Left lung (tissue), 4 donors: ENCODE measurements at regions not wholly inside any gene's neighbourhood (a gene's known extent, or its start where the extent isn't known, plus 50 kb on each side); places are given as distances from the start of the nearest gene placed in this dataset.
"Not testable (repeated sequence)": the region's sequence is repeated elsewhere in the genome, so short reads cannot be mapped to it uniquely, and the experiment has no call there.

Source experiments
- ATAC-seq: fragments of 200-7000 bp; cut with Tn5 transposase; one replicate; pipeline ENCODE4 v1.9.1; 2020; ENCODE audit warnings: moderate library complexity
- DNase-seq, 4 donors: peaks; one replicate each; pipeline ENCODE4 v3.0.0-alpha.2; 2013 to 2020
- H3K27ac ChIP-seq, 2 donors: fragments of 200-600 bp; sonication (generic) in 1 of 2; one replicate each; pipeline versions ENCODE4 v1.5.0 to v1.8.0; 2020 to 2021
- H3K27me3 ChIP-seq, 2 donors: fragments of 200-600 bp; sonication (generic) in 1 of 2; one replicate each; pipeline versions ENCODE4 v1.5.0 to v1.8.0; 2020 to 2021
- H3K36me3 ChIP-seq, 2 donors: fragments of 200-600 bp; sonication (generic) in 1 of 2; one replicate each; pipeline versions ENCODE4 v1.5.0 to v1.8.0; 2020 to 2021
- H3K4me1 ChIP-seq, 2 donors: fragments of 200-600 bp; one replicate each; pipeline ENCODE4 v1.8.0; 2021
- H3K4me3 ChIP-seq, 2 donors: fragments of 200-600 bp; sonication (generic) in 1 of 2; one replicate each; pipeline versions ENCODE4 v1.5.0 to v1.8.0; 2020 to 2021; ENCODE audit warnings: mild to moderate bottlenecking in 1 of 2
- H3K9me3 ChIP-seq, 2 donors: fragments of 200-600 bp; sonication (generic) in 1 of 2; one replicate each; pipeline versions ENCODE4 v1.5.0 to v1.8.0; 2020 to 2021
- intact Hi-C, 2 donors: fragments of 100-400 bp; cut with DNase I; formaldehyde crosslinking; loops; one replicate each; pipeline versions ENCODE4 v1.11.2 to v1.14.2; 2022
- TF ChIP-seq, protein P1 (sequence below), 2 donors: fragments of 200-600 bp; sonication (generic) in 1 of 2; IDR thresholded peaks; one replicate each; pipeline versions ENCODE4 v1.5.0 to v1.8.0; 2021; ENCODE audit warnings: antibody characterized with exemption in 2 of 2
- donor health status: DM: no; HTN: yes; CAD: no.
- donor health status: DM: no; HTN: no; CAD: no.

DNA sequence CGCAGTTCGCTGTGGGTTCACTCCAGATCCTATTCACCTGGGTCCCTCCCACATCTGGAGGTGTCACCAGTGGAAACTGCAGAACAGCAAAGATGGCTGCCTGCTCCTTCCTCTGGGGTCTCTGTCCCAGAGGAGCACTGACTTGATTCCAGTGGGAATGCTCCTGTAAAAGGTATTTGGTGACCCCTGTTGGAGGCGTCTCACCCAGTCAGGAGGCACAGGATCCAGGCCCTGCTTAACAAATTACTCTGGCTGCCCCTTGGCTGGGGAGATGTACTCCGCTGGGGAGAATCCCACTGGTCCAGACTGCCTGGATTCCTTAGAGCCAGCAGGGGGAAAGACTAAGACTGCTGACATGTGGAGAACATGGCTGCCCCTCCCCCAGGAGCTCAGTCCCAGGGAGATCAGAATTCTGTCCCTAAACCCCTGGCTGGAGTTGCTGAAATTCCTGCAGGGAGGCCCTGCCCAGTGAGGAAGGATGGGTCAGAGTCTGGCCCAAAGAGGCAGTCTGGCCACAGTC lies 483.0 kb downstream of the CBLN4 start:
- intact Hi-C loops: no loop called here
- TF ChIP-seq, protein P1, sequence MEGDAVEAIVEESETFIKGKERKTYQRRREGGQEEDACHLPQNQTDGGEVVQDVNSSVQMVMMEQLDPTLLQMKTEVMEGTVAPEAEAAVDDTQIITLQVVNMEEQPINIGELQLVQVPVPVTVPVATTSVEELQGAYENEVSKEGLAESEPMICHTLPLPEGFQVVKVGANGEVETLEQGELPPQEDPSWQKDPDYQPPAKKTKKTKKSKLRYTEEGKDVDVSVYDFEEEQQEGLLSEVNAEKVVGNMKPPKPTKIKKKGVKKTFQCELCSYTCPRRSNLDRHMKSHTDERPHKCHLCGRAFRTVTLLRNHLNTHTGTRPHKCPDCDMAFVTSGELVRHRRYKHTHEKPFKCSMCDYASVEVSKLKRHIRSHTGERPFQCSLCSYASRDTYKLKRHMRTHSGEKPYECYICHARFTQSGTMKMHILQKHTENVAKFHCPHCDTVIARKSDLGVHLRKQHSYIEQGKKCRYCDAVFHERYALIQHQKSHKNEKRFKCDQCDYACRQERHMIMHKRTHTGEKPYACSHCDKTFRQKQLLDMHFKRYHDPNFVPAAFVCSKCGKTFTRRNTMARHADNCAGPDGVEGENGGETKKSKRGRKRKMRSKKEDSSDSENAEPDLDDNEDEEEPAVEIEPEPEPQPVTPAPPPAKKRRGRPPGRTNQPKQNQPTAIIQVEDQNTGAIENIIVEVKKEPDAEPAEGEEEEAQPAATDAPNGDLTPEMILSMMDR (IDR thresholded peaks at IDR 0.05): no peak

DNA sequence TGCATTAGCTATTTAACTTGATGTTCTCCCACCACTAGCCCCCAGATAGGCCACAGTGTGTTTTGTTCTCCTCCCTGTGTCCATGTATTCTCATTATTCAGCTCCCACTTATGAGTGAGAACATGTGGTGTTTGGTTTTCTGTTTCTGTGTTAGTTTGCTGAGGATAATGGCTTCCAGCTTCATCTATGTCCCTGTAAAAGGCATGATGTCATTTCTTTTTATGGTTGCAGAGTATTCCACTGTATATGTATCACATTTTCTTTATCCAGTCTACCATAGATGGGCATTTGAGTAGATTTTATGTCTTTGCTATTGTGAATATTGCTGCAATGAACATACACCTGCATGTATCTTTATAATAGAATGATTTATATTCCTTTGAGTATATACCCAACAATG lies 487.7 kb downstream of the CBLN4 start:
- DNase-seq, H3K9me3 ChIP-seq, ATAC-seq, H3K4me1 ChIP-seq, H3K4me3 ChIP-seq, H3K27me3 ChIP-seq, H3K27ac ChIP-seq, H3K36me3 ChIP-seq, intact Hi-C loops: not testable (repeated sequence)

More for the DNA sequence above, 483.0 kb downstream of the CBLN4 start:
- H3K4me3 ChIP-seq: no peak overlapping the region
- DNase-seq (no peak), ATAC-seq (no peak)
- peaks cover 0 to 14% of the 10 kb centered on the region in 2 donors for H3K9me3 ChIP-seq
- H3K4me1 ChIP-seq: no peaks in the 10 kb centered on the region
- no peak overlapping the region for H3K27ac ChIP-seq
- H3K27me3 ChIP-seq: no peaks in the 10 kb centered on the region
- H3K36me3 ChIP-seq: no peaks in the 10 kb centered on the region

DNA sequence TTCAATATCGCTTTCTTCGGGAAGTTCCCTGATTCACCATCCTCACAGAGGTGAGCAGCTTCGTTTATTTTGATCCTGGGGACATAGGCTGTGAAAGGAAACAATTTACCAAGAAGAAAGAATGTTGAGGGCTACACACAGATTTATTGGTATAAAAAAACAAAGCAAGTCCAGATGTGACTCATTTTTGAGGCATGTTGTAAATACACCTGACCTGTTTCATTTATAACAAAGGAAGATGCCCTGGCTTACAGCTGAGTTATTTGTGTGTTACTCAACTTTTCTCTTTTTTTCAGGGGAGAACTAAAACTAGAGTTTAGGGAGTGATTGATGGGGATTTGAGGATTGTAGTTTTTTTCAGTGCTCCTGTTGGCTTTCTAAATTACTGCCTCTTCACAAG lies 489.5 kb downstream of the CBLN4 start:
- ATAC-seq: no peak
- Histone ChIP-seq H3K27me3 (no peaks in the 10 kb centered on the region), H3K4me1 (no peaks in the 10 kb centered on the region), H3K9me3 (no peaks in the 10 kb centered on the region), H3K36me3 (no peaks in the 10 kb centered on the region), H3K27ac (no peak overlapping the region), H3K4me3 (no peak overlapping the region)
- intact Hi-C loops: no loop called here
- DNase-seq: no peak
- TF ChIP-seq, protein P1 (IDR thresholded peaks at IDR 0.05): no peak

DNA sequence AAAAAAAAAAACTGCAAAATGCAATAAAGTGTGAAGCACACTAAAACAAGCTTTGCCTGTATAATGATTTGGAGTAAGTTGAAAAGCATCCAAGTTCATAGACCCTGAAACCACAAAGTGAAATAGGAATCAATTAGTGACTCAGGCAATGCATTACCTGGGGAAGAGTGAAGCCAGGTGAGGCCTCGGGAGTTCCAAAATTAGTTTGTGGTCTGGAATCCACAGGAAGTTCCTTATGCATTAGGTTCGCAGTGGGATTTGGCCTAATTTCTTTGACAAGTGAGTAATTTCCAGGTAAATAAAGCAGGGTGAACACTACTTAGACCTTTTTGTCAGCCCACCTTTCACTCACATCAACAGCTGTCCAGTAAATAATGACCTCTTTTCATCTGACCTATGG lies 490.8 kb downstream of the CBLN4 start:
- Histone ChIP-seq H3K9me3 (no peaks in the 10 kb centered on the region), H3K4me3 (no peak overlapping the region), H3K36me3 (no peaks in the 10 kb centered on the region), H3K27me3 (no peaks in the 10 kb centered on the region), H3K27ac (no peak overlapping the region), H3K4me1 (no peaks in the 10 kb centered on the region)
- ATAC-seq: no peak
- intact Hi-C loops: no loop called here
- DNase-seq: peak in 1 of 4 donors; percentile 1
- TF ChIP-seq, protein P1 (IDR thresholded peaks at IDR 0.05): no peak

DNA sequence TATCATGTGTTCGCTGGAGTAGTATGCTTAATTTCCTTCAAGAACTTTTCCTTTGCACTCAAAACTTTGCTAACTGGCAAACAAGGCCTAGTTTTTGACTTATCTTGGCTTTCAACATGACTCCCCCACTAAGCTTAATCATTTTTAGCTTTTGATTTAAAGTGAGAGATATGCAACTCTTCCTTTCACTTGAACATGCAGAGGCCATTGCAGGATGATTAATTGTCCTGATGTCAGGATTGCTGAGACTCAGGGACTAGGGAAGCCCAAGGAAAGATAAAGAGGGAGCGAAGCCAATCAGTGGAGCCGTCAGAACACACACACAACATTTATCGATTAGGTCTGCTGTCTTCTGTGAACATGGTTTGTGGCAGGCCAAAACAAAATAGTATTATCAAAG lies 491.4 kb downstream of the CBLN4 start:
- no peak for ATAC-seq
- Histone ChIP-seq H3K4me3 (no peak overlapping the region), H3K4me1 (no peaks in the 10 kb centered on the region), H3K27me3 (no peaks in the 10 kb centered on the region), H3K36me3 (no peaks in the 10 kb centered on the region), H3K27ac (no peak overlapping the region), H3K9me3 (no peaks in the 10 kb centered on the region)
- TF ChIP-seq, protein P1 (IDR thresholded peaks at IDR 0.05): no peak
- DNase-seq: no peak
- intact Hi-C loops: no loop called here

DNA sequence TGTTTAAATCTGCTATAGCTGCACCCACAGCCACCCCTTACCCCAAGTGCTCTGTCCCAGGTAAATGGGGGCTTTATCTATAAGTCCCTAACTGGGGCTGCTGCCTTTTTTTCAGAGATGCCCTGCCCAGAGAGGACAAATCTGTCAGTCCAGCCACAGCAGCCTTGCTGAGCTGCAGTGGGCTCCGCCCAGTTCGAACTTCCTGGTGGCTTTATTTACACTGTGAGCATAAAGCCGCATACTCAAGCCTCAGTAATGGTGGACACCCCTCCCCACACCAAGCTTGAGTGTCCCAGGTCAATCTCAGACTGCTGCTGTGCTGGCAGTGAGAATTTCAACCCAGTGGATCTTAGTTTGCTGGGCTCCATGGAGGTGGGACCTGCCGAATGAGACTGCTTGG lies 505.2 kb downstream of the CBLN4 start:
- no peak for DNase-seq
- peak; percentile 41 for ATAC-seq
- Histone ChIP-seq H3K4me1 (no peaks in the 10 kb centered on the region), H3K9me3 (peaks cover 0 to 18% of the 10 kb centered on the region in 2 donors), H3K27ac (no peak overlapping the region), H3K4me3 (no peak overlapping the region), H3K36me3 (no peaks in the 10 kb centered on the region), H3K27me3 (no peaks in the 10 kb centered on the region)
- intact Hi-C loops: no loop called here
- TF ChIP-seq, protein P1 (IDR thresholded peaks at IDR 0.05): no peak
